Liver (tissue), 6 donors: ENCODE measurements at regions not wholly inside any gene's neighbourhood (a gene's known extent, or its start where the extent isn't known, plus 50 kb on each side); places are given as distances from the start of the nearest gene placed in this dataset.

Source experiments
- DNase-seq: peaks from one replicate; pipeline ENCODE4 v3.0.0-alpha.2; 2017; ENCODE audit warnings: low spot score
- H3K27ac ChIP-seq, 2 donors: one replicate each; pipeline ENCODE4 v1.7.0; 2013; ENCODE audit warnings: inconsistent platforms in 2 of 2, low read length in 2 of 2, control low read depth in 1 of 2, low read depth in 1 of 2, mild to moderate bottlenecking in 1 of 2
- H3K27me3 ChIP-seq, 4 donors: one replicate each; pipeline versions ENCODE4 v1.6.1 to v1.7.0; 2013; ENCODE audit warnings: low read length in 3 of 4, inconsistent platforms in 1 of 4, mild to moderate bottlenecking in 1 of 4, moderate library complexity in 1 of 4; ENCODE audit not compliant: control insufficient read depth in 4 of 4, insufficient read depth in 4 of 4
- H3K36me3 ChIP-seq, 4 donors: one replicate each; pipeline versions ENCODE4 v1.6.1 to v1.7.0; 2013; ENCODE audit warnings: low read length in 3 of 4, mild to moderate bottlenecking in 3 of 4, low read depth in 1 of 4, moderate library complexity in 1 of 4; ENCODE audit not compliant: control insufficient read depth in 4 of 4, insufficient read depth in 3 of 4
- H3K4me1 ChIP-seq, 4 donors: one replicate each; pipeline versions ENCODE4 v1.6.1 to v1.7.0; 2013; ENCODE audit warnings: low read length in 3 of 4, mild to moderate bottlenecking in 3 of 4, moderate library complexity in 1 of 4; ENCODE audit not compliant: control insufficient read depth in 4 of 4, insufficient read depth in 4 of 4
- H3K4me3 ChIP-seq, 3 donors: one replicate each; pipeline versions ENCODE4 v1.6.1 to v1.7.0; 2013; ENCODE audit warnings: low read length in 3 of 3, control low read depth in 1 of 3, low read depth in 1 of 3, mild to moderate bottlenecking in 1 of 3
- H3K9ac ChIP-seq, 2 donors: one replicate each; pipeline ENCODE4 v1.7.0; 2013; ENCODE audit warnings: low read length in 2 of 2, mild to moderate bottlenecking in 2 of 2, moderate library complexity in 2 of 2, control low read depth in 1 of 2, low read depth in 1 of 2
- H3K9me3 ChIP-seq, 4 donors: one replicate each; pipeline versions ENCODE4 v1.6.1 to v1.7.0; 2013; ENCODE audit warnings: low read length in 3 of 4; ENCODE audit not compliant: control insufficient read depth in 4 of 4
- EGR1 ChIP-seq, 2 donors: IDR thresholded peaks; 2 replicates each; pipeline ENCODE4 v1.6.1; 2016 to 2018; ENCODE audit warnings: antibody characterized with exemption in 2 of 2, low read depth in 2 of 2
- FOXA1 ChIP-seq: IDR thresholded peaks from 2 replicates; pipeline ENCODE4 v1.6.1; 2016; ENCODE audit warnings: antibody characterized with exemption
- FOXA2 ChIP-seq: IDR thresholded peaks from 2 replicates; pipeline ENCODE4 v1.6.1; 2016; ENCODE audit warnings: antibody characterized with exemption
- GABPA ChIP-seq, 2 donors: IDR thresholded peaks in 1 of 2; conservative IDR thresholded peaks in 1 of 2; 2 replicates each; pipeline ENCODE4 v1.6.1; 2016; ENCODE audit warnings: antibody characterized with exemption in 2 of 2, mild to moderate bottlenecking in 1 of 2, moderate library complexity in 1 of 2
- HNF4A ChIP-seq, 2 donors: conservative IDR thresholded peaks; 2 replicates each; pipeline ENCODE4 v1.6.1; 2016; ENCODE audit warnings: antibody characterized with exemption in 2 of 2, mild to moderate bottlenecking in 2 of 2
- HNF4G ChIP-seq: IDR thresholded peaks from 2 replicates; pipeline ENCODE4 v1.6.1; 2016; ENCODE audit warnings: antibody characterized with exemption
- JUND ChIP-seq, 2 donors: IDR thresholded peaks; 2 replicates each; pipeline ENCODE4 v1.6.1; 2016; ENCODE audit warnings: antibody characterized with exemption in 2 of 2
- RXRA ChIP-seq, 2 donors: IDR thresholded peaks; 2 replicates each; pipeline ENCODE4 v1.6.1; 2017 to 2018; ENCODE audit warnings: antibody characterized with exemption in 2 of 2, mild to moderate bottlenecking in 1 of 2
- SP1 ChIP-seq: IDR thresholded peaks from 2 replicates; pipeline ENCODE4 v1.6.1; 2018; ENCODE audit warnings: antibody characterized with exemption, mild to moderate bottlenecking
- TAF1 ChIP-seq: conservative IDR thresholded peaks from 2 replicates; pipeline ENCODE4 v1.6.1; 2016; ENCODE audit warnings: antibody characterized with exemption, mild to moderate bottlenecking
- YY1 ChIP-seq: IDR thresholded peaks from 2 replicates; pipeline ENCODE4 v1.6.1; 2016; ENCODE audit warnings: antibody characterized with exemption, mild to moderate bottlenecking
- ZBTB33 ChIP-seq: IDR thresholded peaks from 2 replicates; pipeline ENCODE4 v1.6.1; 2016; ENCODE audit warnings: antibody characterized with exemption
- TF ChIP-seq, protein P1 (sequence below): IDR thresholded peaks from 2 replicates; pipeline ENCODE4 v1.6.1; 2016; ENCODE audit warnings: antibody characterized with exemption
- donor health status: healthy.
- donor health status: healthy.
- donor health status: healthy.

DNA sequence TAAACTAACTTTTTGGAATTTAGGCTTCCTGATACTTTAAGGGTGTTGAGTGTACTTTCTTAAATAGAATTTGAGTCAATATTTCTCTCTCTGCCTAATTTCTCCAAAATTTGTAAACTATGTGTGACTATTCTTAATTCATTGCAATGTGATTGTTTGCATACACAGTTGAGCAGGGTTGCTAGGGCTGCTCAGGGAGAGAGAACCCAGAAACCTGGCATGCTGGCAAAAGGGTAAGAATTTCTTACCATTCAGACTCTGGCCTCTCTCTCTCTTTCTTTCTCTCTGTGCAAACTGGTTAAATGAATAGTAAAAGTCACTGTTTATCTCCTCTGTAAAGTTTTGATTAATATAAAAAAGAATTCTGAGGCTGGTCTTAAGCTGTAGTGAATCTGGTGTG lies 51.0 kb upstream of the NAMPT start:
- no peak overlapping the region for H3K9ac ChIP-seq
- no peaks in the 10 kb centered on the region for H3K36me3 ChIP-seq
- H3K9me3 ChIP-seq, result peaks cover 0 to 13% (median 5%) of the 10 kb centered on the region in 4 donors
- no peak overlapping the region for H3K27ac ChIP-seq
- H3K4me3 ChIP-seq, result no peak overlapping the region
- TF ChIP-seq FOXA2, result no peak
- TF ChIP-seq HNF4G, result no peak
- no peak for TF ChIP-seq ZBTB33
- no peak for TF ChIP-seq TAF1
- TF ChIP-seq, protein P1, sequence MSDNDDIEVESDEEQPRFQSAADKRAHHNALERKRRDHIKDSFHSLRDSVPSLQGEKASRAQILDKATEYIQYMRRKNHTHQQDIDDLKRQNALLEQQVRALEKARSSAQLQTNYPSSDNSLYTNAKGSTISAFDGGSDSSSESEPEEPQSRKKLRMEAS, result no peak
- no peak for TF ChIP-seq JUND (IDR thresholded peaks at IDR 0.05)
- no peak for TF ChIP-seq GABPA (IDR thresholded peaks at IDR 0.05 in 1 of 2, conservative IDR thresholded peaks at IDR 0.05 in 1 of 2)
- no peak for TF ChIP-seq FOXA1
- TF ChIP-seq YY1, result no peak
- no peak for TF ChIP-seq HNF4A (conservative IDR thresholded peaks at IDR 0.05)
- no peak for TF ChIP-seq RXRA (IDR thresholded peaks at IDR 0.05)
- TF ChIP-seq SP1, result no peak
- no peak for TF ChIP-seq EGR1 (IDR thresholded peaks at IDR 0.05; ENCODE audit: low read depth in 2 of 2)
- H3K4me1 ChIP-seq, result no peaks in the 10 kb centered on the region
- H3K27me3 ChIP-seq, result no peaks in the 10 kb centered on the region
- DNase-seq, result no peak
